ENCODE measurements at regions not wholly inside any gene's neighbourhood (a gene's known extent, or its start where the extent isn't known, plus 50 kb on each side); places are given as distances from the start of the nearest gene placed in this dataset.
A peak's percentile ranks its signal among the peaks of the same experiment; 100 is the strongest.

- WGBS, 5 donors, result 72 to 92% (median 75%) methylated on average over 7 to 19 of the region's 19 CpGs
- H3K9me3 ChIP-seq, result no peaks in the 10 kb centered on the region
- TF ChIP-seq POLR2A (IDR thresholded peaks at IDR 0.05) (no peak), CTCF (IDR thresholded peaks at IDR 0.05) (no peak), EP300 (IDR thresholded peaks at IDR 0.05) (no peak), POLR2AphosphoS5 (IDR thresholded peaks at IDR 0.05) (no peak)
Observed at GRCh38 chr22:27629908-27630673, 171.5 kb downstream of the MN1 start.

GRCh38 chr22:27630754-27631153 lies 170.8 kb downstream of the MN1 start:
- Histone ChIP-seq H3K27me3 (peaks cover 0 to 10% (median 8%) of the 10 kb centered on the region in 3 donors), H3K9me3 (no peaks in the 10 kb centered on the region), H3K4me1 (no peaks in the 10 kb centered on the region), H3K27ac (no peak overlapping the region), H3K4me3 (no peak overlapping the region), H3K36me3 (no peaks in the 10 kb centered on the region)
- 73 to 89% (median 87%) methylated on average over 3 to 5 of the region's 5 CpGs for WGBS, 5 donors
- no peak for DNase-seq
- intact Hi-C loops (cut with DNase I; ENCODE audit: low total_unique reads), result no loop called here
- no peak for TF ChIP-seq POLR2A (IDR thresholded peaks at IDR 0.05)
- TF ChIP-seq POLR2AphosphoS5 (IDR thresholded peaks at IDR 0.05), result no peak
- no peak for TF ChIP-seq EP300 (IDR thresholded peaks at IDR 0.05)
- no peak for TF ChIP-seq CTCF (IDR thresholded peaks at IDR 0.05)

More at GRCh38 chr22:27629908-27630673, 171.5 kb downstream of the MN1 start:
- no peak for DNase-seq
- H3K27ac ChIP-seq, result no peak overlapping the region
- intact Hi-C loops (cut with DNase I; ENCODE audit: low total_unique reads), result no loop called here
- H3K4me3 ChIP-seq, result no peak overlapping the region
- H3K4me1 ChIP-seq, result no peaks in the 10 kb centered on the region
- H3K27me3 ChIP-seq, result peaks cover 0 to 10% (median 8%) of the 10 kb centered on the region in 3 donors
- no peaks in the 10 kb centered on the region for H3K36me3 ChIP-seq

GRCh38 chr22:27631641-27632040 lies 169.9 kb downstream of the MN1 start:
- TF ChIP-seq EP300 (IDR thresholded peaks at IDR 0.05) (no peak), POLR2AphosphoS5 (IDR thresholded peaks at IDR 0.05) (no peak)

GRCh38 chr22:27632451-27633295 lies 168.9 kb downstream of the MN1 start:
- intact Hi-C loops (cut with DNase I; ENCODE audit: low total_unique reads), result no loop called here
- H3K27me3 ChIP-seq, result peaks cover 0 to 10% (median 8%) of the 10 kb centered on the region in 3 donors
- 32 to 52% (median 37%) methylated on average over 24 of the region's 24 CpGs for WGBS, 5 donors
- no peak overlapping the region for H3K27ac ChIP-seq
- H3K36me3 ChIP-seq, result no peaks in the 10 kb centered on the region
- H3K4me1 ChIP-seq, result peaks cover 0 to 6% (median 0%) of the 10 kb centered on the region in 4 donors
- peak in 1 of 2 donors; percentile 82 for DNase-seq
- TF ChIP-seq EP300 (IDR thresholded peaks at IDR 0.05) (no peak), CTCF (IDR thresholded peaks at IDR 0.05) (no peak), POLR2AphosphoS5 (IDR thresholded peaks at IDR 0.05) (no peak), POLR2A (IDR thresholded peaks at IDR 0.05) (no peak)
- no peak overlapping the region for H3K4me3 ChIP-seq
- H3K9me3 ChIP-seq, result no peaks in the 10 kb centered on the region

More at GRCh38 chr22:27631641-27632040, 169.9 kb downstream of the MN1 start:
- no peak for DNase-seq
- Histone ChIP-seq H3K4me3 (no peak overlapping the region), H3K4me1 (no peaks in the 10 kb centered on the region), H3K36me3 (no peaks in the 10 kb centered on the region), H3K27me3 (peaks cover 0 to 10% (median 8%) of the 10 kb centered on the region in 3 donors), H3K9me3 (no peaks in the 10 kb centered on the region), H3K27ac (no peak overlapping the region)
- 93 to 98% (median 96%) methylated on average over 1 of the region's 1 CpG for WGBS, 5 donors
- intact Hi-C loops (cut with DNase I; ENCODE audit: low total_unique reads), result no loop called here

Measured in stomach (tissue), 8 donors.